ENCODE measurements at regions not wholly inside any gene's neighbourhood (a gene's known extent, or its start where the extent isn't known, plus 50 kb on each side); places are given as distances from the start of the nearest gene placed in this dataset.
"Not testable (repeated sequence)": the region's sequence is repeated elsewhere in the genome, so short reads cannot be mapped to it uniquely, and the experiment has no call there.

- H3K27me3 ChIP-seq (replicated peaks in 1 of 4; ENCODE audit: control insufficient read depth in 3 of 4, extremely low read depth in 1 of 4, insufficient read depth in 3 of 4, low read length in 3 of 4); CTCF ChIA-PET (ENCODE audit: partially characterized antibody); H3K56ac ChIP-seq (replicated peaks; ENCODE audit: insufficient read length, low read depth, low read length); H3K18ac ChIP-seq (ENCODE audit: extremely low read depth, low read length); H4K8ac ChIP-seq (ENCODE audit: extremely low read depth, insufficient read depth, low read length); DNase-seq (ENCODE audit: low read depth in 1 of 2, low spot score in 2 of 2); H2AK5ac ChIP-seq (ENCODE audit: low read depth, low read length); POLR2A ChIA-PET (ENCODE audit: partially characterized antibody); H3K4me3 ChIP-seq (ENCODE audit: extremely low read depth in 1 of 4, insufficient read depth in 2 of 4, low read depth in 3 of 4, low read length in 4 of 4); H4K91ac ChIP-seq (replicated peaks; ENCODE audit: insufficient read length, low read length); H3K4me2 ChIP-seq (ENCODE audit: insufficient read depth in 1 of 2, low read depth in 2 of 2, low read length in 2 of 2); H3K23ac ChIP-seq (ENCODE audit: insufficient read length); H2BK5ac ChIP-seq (ENCODE audit: low read depth, low read length); H3K36me3 ChIP-seq (ENCODE audit: control insufficient read depth in 2 of 4, insufficient read depth in 4 of 4, low read length in 3 of 4); H3K4me1 ChIP-seq (replicated peaks in 1 of 4; ENCODE audit: control insufficient read depth in 3 of 4, insufficient read depth in 4 of 4, low read length in 3 of 4); H2BK15ac ChIP-seq (ENCODE audit: low read length); H2BK12ac ChIP-seq (ENCODE audit: low read depth, low read length); H3K9ac ChIP-seq (replicated peaks in 1 of 4; ENCODE audit: extremely low read depth in 1 of 4, low read depth in 3 of 4, low read length in 3 of 4); FAIRE-seq; H2AFZ ChIP-seq (ENCODE audit: low read length); H3K27ac ChIP-seq (ENCODE audit: low read depth, low read length); H3K14ac ChIP-seq (ENCODE audit: insufficient read length); H2BK120ac ChIP-seq (replicated peaks; ENCODE audit: low read depth, low read length); H3K79me2 ChIP-seq (ENCODE audit: control insufficient read depth in 1 of 2, insufficient read depth in 2 of 2, low read length in 2 of 2); H2BK20ac ChIP-seq (ENCODE audit: low read length); H3K4ac ChIP-seq (replicated peaks; ENCODE audit: insufficient read length, low read depth, low read length); H4K20me1 ChIP-seq (replicated peaks in 1 of 2; ENCODE audit: control insufficient read depth in 1 of 2, insufficient read depth in 2 of 2, low read length in 2 of 2); H4K5ac ChIP-seq (ENCODE audit: insufficient read length, low read depth, low read length); H3K23me2 ChIP-seq (ENCODE audit: low read depth, low read length); H3K79me1 ChIP-seq (ENCODE audit: low read depth, low read length): not testable (repeated sequence)
- H3K9me3 ChIP-seq (ENCODE audit: insufficient read depth in 2 of 2, low read depth in 1 of 2, low read length in 1 of 2): peaks cover 21 to 32% of the 10 kb centered on the region in 2 experiments
- 88% methylated on average over 2 of the region's 2 CpGs; no CpG with 5 or more reads in 1 of the 2 experiments for WGBS, 2 experiments (ENCODE audit: extremely low coverage in 1 of 2, insufficient coverage in 1 of 2, insufficient read length in 1 of 2, insufficient replicate concordance in 2 of 2, low coverage in 1 of 2, low lambda C conversion rate in 2 of 2, missing lambda C conversion rate in 1 of 2)
Observed at GRCh38 chr20:19139584-19139983, 72.9 kb upstream of the SLC24A3 start.

Data from H1 (cell line).